ENCODE measurements at regions not wholly inside any gene's neighbourhood (a gene's known extent, or its start where the extent isn't known, plus 50 kb on each side); places are given as distances from the start of the nearest gene placed in this dataset.

- H3K27me3 ChIP-seq (ENCODE audit: control insufficient read depth, insufficient read depth, low read length, poor library complexity, severe bottlenecking), result no peaks in the 10 kb centered on the region
- no peaks in the 10 kb centered on the region for H3K9me3 ChIP-seq (ENCODE audit: control insufficient read depth, low read length)
- no peaks in the 10 kb centered on the region for H3K36me3 ChIP-seq (ENCODE audit: control insufficient read depth, insufficient read depth, low read length)
- WGBS, 2 experiments, result 88 to 92% methylated on average over 5 of the region's 5 CpGs
- H3K4me3 ChIP-seq (ENCODE audit: insufficient read depth, low read depth, low read length), result no peak overlapping the region
- H3K27ac ChIP-seq (ENCODE audit: insufficient read depth, low read depth, low read length, poor library complexity, severe bottlenecking), result no peak overlapping the region
- H3K4me1 ChIP-seq (ENCODE audit: control insufficient read depth, insufficient read depth, low read length), result no peaks in the 10 kb centered on the region
Measured at GRCh38 chr21:32909393-32909792, 116.3 kb upstream of the OLIG2 start.

GRCh38 chr21:32914424-32915039, 111.2 kb upstream of the OLIG2 start:
- 91 to 98% methylated on average over 3 of the region's 3 CpGs for WGBS, 2 experiments

GRCh38 chr21:32915099-32915498, 110.6 kb upstream of the OLIG2 start:
- H3K36me3 ChIP-seq (ENCODE audit: control insufficient read depth, insufficient read depth, low read length), result no peaks in the 10 kb centered on the region
- H3K4me1 ChIP-seq (ENCODE audit: control insufficient read depth, insufficient read depth, low read length), result peaks cover 4% of the 10 kb centered on the region
- H3K27ac ChIP-seq (ENCODE audit: insufficient read depth, low read depth, low read length, poor library complexity, severe bottlenecking), result no peak overlapping the region
- H3K9me3 ChIP-seq (ENCODE audit: control insufficient read depth, low read length), result no peaks in the 10 kb centered on the region
- no peaks in the 10 kb centered on the region for H3K27me3 ChIP-seq (ENCODE audit: control insufficient read depth, insufficient read depth, low read length, poor library complexity, severe bottlenecking)
- WGBS, 2 experiments, result 90 to 100% methylated on average over 1 of the region's 1 CpG
- H3K4me3 ChIP-seq (ENCODE audit: insufficient read depth, low read depth, low read length), result no peak overlapping the region

More at GRCh38 chr21:32914424-32915039, 111.2 kb upstream of the OLIG2 start:
- H3K27me3 ChIP-seq (ENCODE audit: control insufficient read depth, insufficient read depth, low read length, poor library complexity, severe bottlenecking), result no peaks in the 10 kb centered on the region
- H3K4me3 ChIP-seq (ENCODE audit: insufficient read depth, low read depth, low read length), result no peak overlapping the region
- no peaks in the 10 kb centered on the region for H3K9me3 ChIP-seq (ENCODE audit: control insufficient read depth, low read length)
- H3K27ac ChIP-seq (ENCODE audit: insufficient read depth, low read depth, low read length, poor library complexity, severe bottlenecking), result no peak overlapping the region
- peaks cover 4% of the 10 kb centered on the region for H3K4me1 ChIP-seq (ENCODE audit: control insufficient read depth, insufficient read depth, low read length)
- H3K36me3 ChIP-seq (ENCODE audit: control insufficient read depth, insufficient read depth, low read length), result no peaks in the 10 kb centered on the region

- no peaks in the 10 kb centered on the region for H3K9me3 ChIP-seq (ENCODE audit: control insufficient read depth, low read length)
- 92 to 93% methylated on average over 1 of the region's 1 CpG for WGBS, 2 experiments
Measured at GRCh38 chr21:32916088-32916487, 109.6 kb upstream of the OLIG2 start.

GRCh38 chr21:32916522-32917099, 109.1 kb upstream of the OLIG2 start:
- Histone ChIP-seq H3K36me3 (ENCODE audit: control insufficient read depth, insufficient read depth, low read length) (no peaks in the 10 kb centered on the region), H3K4me1 (ENCODE audit: control insufficient read depth, insufficient read depth, low read length) (peaks cover 4% of the 10 kb centered on the region), H3K27ac (ENCODE audit: insufficient read depth, low read depth, low read length, poor library complexity, severe bottlenecking) (no peak overlapping the region), H3K4me3 (ENCODE audit: insufficient read depth, low read depth, low read length) (no peak overlapping the region), H3K27me3 (ENCODE audit: control insufficient read depth, insufficient read depth, low read length, poor library complexity, severe bottlenecking) (no peaks in the 10 kb centered on the region), H3K9me3 (ENCODE audit: control insufficient read depth, low read length) (no peaks in the 10 kb centered on the region)
- 86 to 91% methylated on average over 2 of the region's 2 CpGs for WGBS, 2 experiments

More at GRCh38 chr21:32916088-32916487, 109.6 kb upstream of the OLIG2 start:
- H3K4me3 ChIP-seq (ENCODE audit: insufficient read depth, low read depth, low read length), result no peak overlapping the region
- H3K36me3 ChIP-seq (ENCODE audit: control insufficient read depth, insufficient read depth, low read length), result no peaks in the 10 kb centered on the region
- H3K27me3 ChIP-seq (ENCODE audit: control insufficient read depth, insufficient read depth, low read length, poor library complexity, severe bottlenecking), result no peaks in the 10 kb centered on the region
- no peak overlapping the region for H3K27ac ChIP-seq (ENCODE audit: insufficient read depth, low read depth, low read length, poor library complexity, severe bottlenecking)
- peaks cover 4% of the 10 kb centered on the region for H3K4me1 ChIP-seq (ENCODE audit: control insufficient read depth, insufficient read depth, low read length)

- Histone ChIP-seq H3K4me3 (ENCODE audit: insufficient read depth, low read depth, low read length) (no peak overlapping the region), H3K27ac (ENCODE audit: insufficient read depth, low read depth, low read length, poor library complexity, severe bottlenecking) (no peak overlapping the region), H3K4me1 (ENCODE audit: control insufficient read depth, insufficient read depth, low read length) (peaks cover 4% of the 10 kb centered on the region), H3K27me3 (ENCODE audit: control insufficient read depth, insufficient read depth, low read length, poor library complexity, severe bottlenecking) (no peaks in the 10 kb centered on the region), H3K9me3 (ENCODE audit: control insufficient read depth, low read length) (no peaks in the 10 kb centered on the region), H3K36me3 (ENCODE audit: control insufficient read depth, insufficient read depth, low read length) (no peaks in the 10 kb centered on the region)
- 86 to 89% methylated on average over 8 to 10 of the region's 10 CpGs for WGBS, 2 experiments
Measured at GRCh38 chr21:32917362-32918135, 108.2 kb upstream of the OLIG2 start.

- peaks cover 4% of the 10 kb centered on the region for H3K4me1 ChIP-seq (ENCODE audit: control insufficient read depth, insufficient read depth, low read length)
- WGBS, 2 experiments, result 49 to 54% methylated on average over 11 of the region's 11 CpGs
- H3K4me3 ChIP-seq (ENCODE audit: insufficient read depth, low read depth, low read length), result no peak overlapping the region
- no peaks in the 10 kb centered on the region for H3K9me3 ChIP-seq (ENCODE audit: control insufficient read depth, low read length)
- no peaks in the 10 kb centered on the region for H3K27me3 ChIP-seq (ENCODE audit: control insufficient read depth, insufficient read depth, low read length, poor library complexity, severe bottlenecking)
- no peaks in the 10 kb centered on the region for H3K36me3 ChIP-seq (ENCODE audit: control insufficient read depth, insufficient read depth, low read length)
- peak overlapping the region; percentile 5 for H3K27ac ChIP-seq (ENCODE audit: insufficient read depth, low read depth, low read length, poor library complexity, severe bottlenecking)
Measured at GRCh38 chr21:32918478-32919120, 107.1 kb upstream of the OLIG2 start.

- no peaks in the 10 kb centered on the region for H3K27me3 ChIP-seq (ENCODE audit: control insufficient read depth, insufficient read depth, low read length, poor library complexity, severe bottlenecking)
- no peak overlapping the region for H3K27ac ChIP-seq (ENCODE audit: insufficient read depth, low read depth, low read length, poor library complexity, severe bottlenecking)
- 86 to 90% methylated on average over 5 of the region's 5 CpGs for WGBS, 2 experiments
- H3K4me1 ChIP-seq (ENCODE audit: control insufficient read depth, insufficient read depth, low read length), result peaks cover 4% of the 10 kb centered on the region
- no peaks in the 10 kb centered on the region for H3K36me3 ChIP-seq (ENCODE audit: control insufficient read depth, insufficient read depth, low read length)
- H3K9me3 ChIP-seq (ENCODE audit: control insufficient read depth, low read length), result no peaks in the 10 kb centered on the region
- H3K4me3 ChIP-seq (ENCODE audit: insufficient read depth, low read depth, low read length), result no peak overlapping the region
Measured at GRCh38 chr21:32920474-32920873, 105.3 kb upstream of the OLIG2 start.

- Histone ChIP-seq H3K27ac (ENCODE audit: insufficient read depth, low read depth, low read length, poor library complexity, severe bottlenecking) (no peak overlapping the region), H3K27me3 (ENCODE audit: control insufficient read depth, insufficient read depth, low read length, poor library complexity, severe bottlenecking) (no peaks in the 10 kb centered on the region), H3K4me1 (ENCODE audit: control insufficient read depth, insufficient read depth, low read length) (peaks cover 4% of the 10 kb centered on the region), H3K36me3 (ENCODE audit: control insufficient read depth, insufficient read depth, low read length) (no peaks in the 10 kb centered on the region), H3K9me3 (ENCODE audit: control insufficient read depth, low read length) (no peaks in the 10 kb centered on the region), H3K4me3 (ENCODE audit: insufficient read depth, low read depth, low read length) (no peak overlapping the region)
- WGBS, 2 experiments, result 85 to 88% methylated on average over 7 of the region's 7 CpGs
Measured at GRCh38 chr21:32921632-32922230, 104.0 kb upstream of the OLIG2 start.

GRCh38 chr21:32925098-32925497, 100.6 kb upstream of the OLIG2 start:
- no peaks in the 10 kb centered on the region for H3K9me3 ChIP-seq (ENCODE audit: control insufficient read depth, low read length)
- H3K4me1 ChIP-seq (ENCODE audit: control insufficient read depth, insufficient read depth, low read length), result no peaks in the 10 kb centered on the region
- H3K27ac ChIP-seq (ENCODE audit: insufficient read depth, low read depth, low read length, poor library complexity, severe bottlenecking), result no peak overlapping the region
- H3K4me3 ChIP-seq (ENCODE audit: insufficient read depth, low read depth, low read length), result no peak overlapping the region
- H3K27me3 ChIP-seq (ENCODE audit: control insufficient read depth, insufficient read depth, low read length, poor library complexity, severe bottlenecking), result no peaks in the 10 kb centered on the region
- no peaks in the 10 kb centered on the region for H3K36me3 ChIP-seq (ENCODE audit: control insufficient read depth, insufficient read depth, low read length)

Measured in ectodermal cell (in vitro differentiated cells).